DMS53 treated with DMSO at 0.1 percent for 48 hours (cell line): ENCODE measurements at regions not wholly inside any gene's neighbourhood (a gene's known extent, or its start where the extent isn't known, plus 50 kb on each side); places are given as distances from the start of the nearest gene placed in this dataset.

Experiments used
- DNase-seq: peaks from one replicate; lab custom pipeline; 2025; ENCODE audit not compliant: unreplicated experiment; lab: John Stamatoyannopoulos, UW

GRCh38 chr9:78781681-78782080 lies 484.8 kb downstream of the PSAT1 start:
- DNase-seq: no peak

GRCh38 chr9:78782234-78782633 lies 485.3 kb downstream of the PSAT1 start:
- DNase-seq: no peak

- no peak for DNase-seq
Measured at GRCh38 chr9:78782858-78783257, 485.9 kb downstream of the PSAT1 start.

DNA sequence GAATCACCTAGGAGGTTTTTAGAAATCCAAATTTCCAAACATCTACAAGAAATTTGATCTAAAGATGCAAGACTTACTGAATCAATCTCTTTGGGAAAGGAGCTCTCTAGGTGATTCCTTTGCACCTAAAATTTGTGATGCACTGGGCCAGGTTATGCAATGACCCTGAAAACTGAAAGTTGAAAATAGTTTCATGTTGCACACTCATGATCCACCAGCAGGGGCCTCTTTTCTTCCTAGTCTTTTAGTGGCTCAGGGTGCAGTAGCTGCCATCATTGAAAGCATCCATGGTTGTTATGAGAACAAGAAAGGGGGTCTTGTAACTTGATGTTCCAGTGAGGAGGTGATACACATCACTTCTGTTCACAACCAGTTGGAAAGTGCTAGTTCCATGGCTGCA lies 486.8 kb downstream of the PSAT1 start:
- no peak for DNase-seq

- DNase-seq: no peak
Measured at GRCh38 chr9:78786794-78787193, 489.9 kb downstream of the PSAT1 start.

DNA sequence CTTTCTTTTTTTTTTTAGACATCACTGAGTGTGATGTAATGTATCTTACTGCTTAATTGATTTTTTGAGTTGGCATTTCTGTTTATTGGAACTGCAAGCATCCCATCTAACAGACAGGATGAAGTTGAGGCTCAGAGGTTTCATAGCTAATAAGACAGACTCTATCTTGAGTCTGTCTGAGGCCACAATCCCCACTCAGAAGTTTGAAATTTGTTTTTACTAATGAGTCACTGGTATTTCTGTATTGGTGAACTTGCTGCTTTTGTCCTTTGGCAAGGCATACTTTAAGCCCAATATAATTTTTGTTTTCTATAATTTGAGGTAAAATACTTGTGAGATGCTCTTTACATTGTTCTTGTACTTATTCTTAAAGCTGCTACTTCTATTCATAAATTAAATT lies 491.2 kb downstream of the PSAT1 start:
- no peak for DNase-seq

DNA sequence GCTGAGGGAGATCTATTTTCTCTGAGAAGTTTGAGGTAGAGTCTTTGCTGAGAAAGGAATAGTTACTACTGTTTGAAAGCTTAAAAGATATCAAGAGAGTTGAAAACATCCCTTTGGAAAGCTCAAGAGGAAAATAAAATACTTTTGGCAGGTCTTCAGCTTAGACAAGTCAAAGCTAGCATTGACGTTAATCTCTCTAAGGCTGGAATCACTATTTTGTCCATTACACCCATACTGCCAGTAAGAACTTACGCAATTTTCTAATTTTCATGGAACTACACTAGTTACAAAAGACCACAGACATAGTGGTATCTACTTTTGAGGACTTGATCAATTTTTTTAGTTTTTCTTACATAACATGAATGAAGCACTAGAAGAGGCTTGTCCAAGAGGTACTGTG lies 494.9 kb downstream of the PSAT1 start:
- no peak for DNase-seq

- no peak for DNase-seq
Measured at GRCh38 chr9:78792745-78793144, 495.8 kb downstream of the PSAT1 start.

- no peak for DNase-seq
Measured at GRCh38 chr9:78805771-78806170, 508.8 kb downstream of the PSAT1 start.

DNA sequence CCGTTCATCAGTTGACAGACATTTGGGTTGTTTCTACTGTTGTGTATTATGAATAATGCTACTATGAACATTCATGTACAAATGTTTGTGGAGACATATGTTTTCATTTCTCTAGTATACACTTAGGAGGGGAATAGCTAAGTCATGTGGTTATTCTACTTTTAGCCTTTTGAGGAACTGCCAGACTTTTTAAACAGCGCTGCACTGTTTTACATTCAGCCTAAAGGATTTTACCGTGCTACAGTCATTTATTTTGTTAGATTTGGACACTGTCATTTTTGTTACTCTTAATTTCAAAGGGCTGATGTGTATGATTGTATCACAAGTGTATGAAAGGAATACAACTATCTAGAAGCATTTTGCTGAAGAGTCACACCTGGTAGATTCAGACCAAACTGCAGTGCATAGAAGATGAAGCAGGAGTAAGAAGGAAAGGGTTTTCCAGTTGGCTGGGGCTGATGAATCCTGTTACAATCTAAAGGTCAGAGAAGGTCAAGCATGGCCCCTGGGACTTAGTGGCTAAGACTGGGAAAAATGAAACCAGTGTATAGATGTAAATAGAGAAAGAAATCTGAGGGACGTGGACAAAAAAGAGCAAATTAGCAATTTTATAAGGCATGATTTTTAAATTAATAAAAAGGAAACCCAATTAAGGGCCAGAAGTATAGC lies 509.7 kb downstream of the PSAT1 start:
- no peak for DNase-seq

GRCh38 chr9:78807286-78807685 lies 510.4 kb downstream of the PSAT1 start:
- DNase-seq: no peak

DNA sequence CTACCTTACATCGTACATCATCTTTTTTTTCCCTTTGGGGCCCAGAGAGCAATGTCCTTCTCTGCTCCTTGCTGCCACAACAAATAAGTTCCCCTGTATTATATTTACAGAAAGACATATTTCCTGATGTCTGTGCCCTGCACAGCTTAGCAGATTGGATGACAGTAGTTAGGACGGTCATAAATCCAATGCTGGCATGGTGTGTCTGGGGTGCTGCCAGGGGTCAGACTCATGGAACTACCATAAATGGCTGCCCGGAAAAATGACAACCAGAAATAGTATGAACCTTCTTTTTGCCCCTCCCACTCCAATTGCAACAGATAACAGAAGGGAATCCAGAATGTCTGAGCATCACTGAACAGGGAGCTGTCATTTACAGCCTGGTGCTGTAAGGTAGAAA lies 511.1 kb downstream of the PSAT1 start:
- no peak for DNase-seq

GRCh38 chr9:78811622-78812276 lies 514.8 kb downstream of the PSAT1 start:
- no peak for DNase-seq

GRCh38 chr9:78812665-78813064 lies 515.7 kb downstream of the PSAT1 start:
- no peak for DNase-seq

GRCh38 chr9:78813602-78814180 lies 516.8 kb downstream of the PSAT1 start:
- no peak for DNase-seq

- DNase-seq: peak; percentile 72
Measured at GRCh38 chr9:78821126-78821822, 524.3 kb downstream of the PSAT1 start.

DNA sequence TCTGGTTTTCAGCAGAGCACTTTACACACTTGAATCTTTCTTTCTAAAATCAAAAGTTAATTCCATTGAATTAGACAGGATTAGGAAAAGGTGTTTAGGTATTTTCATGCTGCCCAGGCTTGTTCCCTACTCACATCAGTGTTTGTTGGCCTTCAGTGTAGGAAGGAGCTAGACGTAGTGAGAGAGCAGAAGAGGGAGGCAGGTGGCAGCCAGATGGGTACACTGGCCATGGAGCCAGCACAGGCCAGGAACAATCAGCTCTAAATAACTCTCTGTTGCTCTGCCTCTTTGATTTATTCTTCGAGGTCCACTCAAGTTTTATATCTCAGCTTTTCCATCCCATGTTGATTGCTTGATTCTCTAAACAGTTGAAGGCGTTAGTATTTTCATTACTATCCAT lies 529.6 kb downstream of the PSAT1 start:
- no peak for DNase-seq

- DNase-seq: no peak
Measured at GRCh38 chr9:78828521-78828920, 531.6 kb downstream of the PSAT1 start.

- no peak for DNase-seq
Measured at GRCh38 chr9:78830301-78830700, 533.4 kb downstream of the PSAT1 start.

GRCh38 chr9:78831726-78832125 lies 534.8 kb downstream of the PSAT1 start:
- no peak for DNase-seq

GRCh38 chr9:78835928-78836450 lies 539.1 kb downstream of the PSAT1 start:
- DNase-seq: no peak

GRCh38 chr9:78839252-78839651 lies 542.3 kb downstream of the PSAT1 start:
- no peak for DNase-seq
